HFFc6 (cell line): ENCODE measurements at regions not wholly inside any gene's neighbourhood (a gene's known extent, or its start where the extent isn't known, plus 50 kb on each side); places are given as distances from the start of the nearest gene placed in this dataset.

Source experiments
- DNase-seq: peaks from one replicate; pipeline ENCODE4 v3.0.0-alpha.2; 2018
- H3K27ac Mint-ChIP-seq: 2 replicates; pipeline ENCODE4 v1.8.0; 2020; ENCODE audit warnings: mild to moderate bottlenecking, mixed read lengths
- H3K27me3 Mint-ChIP-seq: 2 replicates; pipeline ENCODE4 v1.8.0; 2021; ENCODE audit warnings: mild to moderate bottlenecking, moderate library complexity, mixed read lengths; ENCODE audit not compliant: insufficient read depth
- H3K36me3 Mint-ChIP-seq: 2 replicates; pipeline ENCODE4 v1.8.0; 2021; ENCODE audit warnings: low read depth, mixed read lengths
- H3K4me1 Mint-ChIP-seq: 2 replicates; pipeline ENCODE4 v1.8.0; 2020; ENCODE audit warnings: low read depth, mixed read lengths
- H3K4me3 Mint-ChIP-seq: 2 replicates; pipeline ENCODE4 v1.8.0; 2020; ENCODE audit warnings: mild to moderate bottlenecking, moderate library complexity, mixed read lengths
- H3K9me3 Mint-ChIP-seq: 2 replicates; pipeline ENCODE4 v1.8.0; 2020; ENCODE audit warnings: mild to moderate bottlenecking, mixed read lengths
- TF ChIP-seq, protein P1 (sequence below): fragments of 200-600 bp; sonication (generic); IDR thresholded peaks from 2 replicates; pipeline ENCODE4 v1.5.0; 2021; ENCODE audit warnings: antibody characterized with exemption, mild to moderate bottlenecking

DNA sequence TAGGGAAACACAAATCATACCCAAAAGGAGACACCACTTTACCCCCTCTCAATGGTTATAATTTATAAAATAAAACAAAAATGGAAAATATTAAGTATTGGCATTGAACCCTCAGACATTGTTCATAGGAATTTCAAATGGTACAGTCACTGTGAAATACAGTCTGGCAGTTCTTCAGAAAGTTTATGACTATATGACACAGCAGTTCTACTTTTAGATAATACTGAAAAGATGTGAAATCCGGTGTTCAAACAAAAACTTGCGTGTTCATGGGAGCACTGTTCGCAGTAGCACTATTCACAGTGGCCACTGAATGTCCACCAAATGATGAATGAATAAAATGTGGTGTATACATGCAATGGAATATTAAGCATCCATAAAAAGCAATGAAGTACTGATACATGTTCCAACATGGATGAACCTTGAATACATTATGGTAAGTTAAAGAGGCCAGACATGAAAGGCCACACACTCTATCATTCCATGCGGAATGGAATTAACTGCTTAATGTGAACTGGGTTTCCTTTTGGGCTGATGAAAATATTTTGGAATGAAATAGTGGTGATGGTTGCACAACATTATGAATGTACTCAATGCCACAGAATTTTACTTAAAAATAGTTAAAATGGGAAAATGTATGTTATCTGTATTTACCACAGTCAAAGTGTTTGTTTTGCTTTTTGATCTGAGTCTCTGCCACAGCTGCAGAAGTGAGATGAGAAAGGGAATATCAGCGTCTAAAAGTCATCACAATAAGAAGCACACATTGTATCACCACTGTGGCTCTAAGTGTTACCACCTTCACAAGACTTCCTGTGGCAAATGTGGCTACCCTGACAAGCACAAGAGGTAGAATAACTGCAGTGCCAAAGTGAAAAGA, 864.6 kb downstream of the SUCLG1 start:
- no peaks in the 10 kb centered on the region for H3K27me3 Mint-ChIP-seq
- H3K9me3 Mint-ChIP-seq: peaks cover 14% of the 10 kb centered on the region
- no peak for DNase-seq
- no peaks in the 10 kb centered on the region for H3K36me3 Mint-ChIP-seq
- H3K4me3 Mint-ChIP-seq: no peak overlapping the region
- no peak overlapping the region for H3K27ac Mint-ChIP-seq
- H3K4me1 Mint-ChIP-seq: no peaks in the 10 kb centered on the region
- TF ChIP-seq, protein P1, sequence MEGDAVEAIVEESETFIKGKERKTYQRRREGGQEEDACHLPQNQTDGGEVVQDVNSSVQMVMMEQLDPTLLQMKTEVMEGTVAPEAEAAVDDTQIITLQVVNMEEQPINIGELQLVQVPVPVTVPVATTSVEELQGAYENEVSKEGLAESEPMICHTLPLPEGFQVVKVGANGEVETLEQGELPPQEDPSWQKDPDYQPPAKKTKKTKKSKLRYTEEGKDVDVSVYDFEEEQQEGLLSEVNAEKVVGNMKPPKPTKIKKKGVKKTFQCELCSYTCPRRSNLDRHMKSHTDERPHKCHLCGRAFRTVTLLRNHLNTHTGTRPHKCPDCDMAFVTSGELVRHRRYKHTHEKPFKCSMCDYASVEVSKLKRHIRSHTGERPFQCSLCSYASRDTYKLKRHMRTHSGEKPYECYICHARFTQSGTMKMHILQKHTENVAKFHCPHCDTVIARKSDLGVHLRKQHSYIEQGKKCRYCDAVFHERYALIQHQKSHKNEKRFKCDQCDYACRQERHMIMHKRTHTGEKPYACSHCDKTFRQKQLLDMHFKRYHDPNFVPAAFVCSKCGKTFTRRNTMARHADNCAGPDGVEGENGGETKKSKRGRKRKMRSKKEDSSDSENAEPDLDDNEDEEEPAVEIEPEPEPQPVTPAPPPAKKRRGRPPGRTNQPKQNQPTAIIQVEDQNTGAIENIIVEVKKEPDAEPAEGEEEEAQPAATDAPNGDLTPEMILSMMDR: no peak

DNA sequence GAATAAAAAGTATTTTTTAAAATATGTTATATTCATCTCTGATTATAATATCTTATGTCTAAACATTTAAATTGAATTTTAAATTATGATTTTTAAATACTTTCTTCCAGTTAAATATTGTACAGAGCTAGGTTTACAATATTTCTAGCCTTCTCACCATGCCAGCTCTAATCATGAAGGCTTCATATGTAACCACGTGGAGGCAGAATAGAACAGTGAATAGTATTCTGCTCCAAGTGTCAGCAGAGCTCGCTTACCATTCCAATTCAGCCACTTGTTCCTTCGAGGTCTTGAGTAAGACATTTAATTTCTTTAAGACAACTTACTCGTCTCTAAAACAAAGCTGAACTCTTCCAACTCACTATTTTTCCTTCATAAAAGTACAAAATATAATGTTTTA, 871.8 kb downstream of the SUCLG1 start:
- TF ChIP-seq, protein P1: no peak
- Mint-ChIP-seq H3K27ac (no peak overlapping the region), H3K27me3 (no peaks in the 10 kb centered on the region), H3K36me3 (no peaks in the 10 kb centered on the region; the same call in none of the 2 replicates), H3K4me1 (no peaks in the 10 kb centered on the region), H3K9me3 (peaks cover 21% of the 10 kb centered on the region), H3K4me3 (no peak overlapping the region)
- no peak for DNase-seq

DNA sequence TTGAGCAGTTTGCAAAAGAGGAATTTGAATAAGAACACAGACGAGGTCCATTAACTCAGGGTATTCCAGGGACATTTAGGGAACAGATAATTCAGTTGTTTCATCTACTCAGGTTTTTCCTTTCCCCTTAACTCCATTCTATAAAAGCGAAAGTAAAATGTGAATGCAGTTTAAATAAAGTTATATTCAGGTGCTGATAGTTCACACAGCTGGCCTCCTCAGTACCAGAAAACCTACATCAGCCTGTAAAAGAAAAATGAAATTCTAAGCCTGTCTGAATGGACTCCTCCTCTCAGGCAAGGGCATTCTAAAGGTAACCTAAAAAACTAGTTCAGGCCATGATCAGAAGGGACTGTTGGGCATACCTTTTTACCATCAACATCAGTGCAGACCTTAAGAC, 873.8 kb downstream of the SUCLG1 start:
- H3K9me3 Mint-ChIP-seq: peaks cover 32% of the 10 kb centered on the region
- no peak overlapping the region for H3K4me3 Mint-ChIP-seq
- peak overlapping the region; percentile 33; the same call in 1 of the 2 replicates for H3K27ac Mint-ChIP-seq
- no peaks in the 10 kb centered on the region; the same call in none of the 2 replicates for H3K36me3 Mint-ChIP-seq
- H3K4me1 Mint-ChIP-seq: no peaks in the 10 kb centered on the region
- DNase-seq: no peak
- H3K27me3 Mint-ChIP-seq: no peaks in the 10 kb centered on the region
- TF ChIP-seq, protein P1: no peak

DNA sequence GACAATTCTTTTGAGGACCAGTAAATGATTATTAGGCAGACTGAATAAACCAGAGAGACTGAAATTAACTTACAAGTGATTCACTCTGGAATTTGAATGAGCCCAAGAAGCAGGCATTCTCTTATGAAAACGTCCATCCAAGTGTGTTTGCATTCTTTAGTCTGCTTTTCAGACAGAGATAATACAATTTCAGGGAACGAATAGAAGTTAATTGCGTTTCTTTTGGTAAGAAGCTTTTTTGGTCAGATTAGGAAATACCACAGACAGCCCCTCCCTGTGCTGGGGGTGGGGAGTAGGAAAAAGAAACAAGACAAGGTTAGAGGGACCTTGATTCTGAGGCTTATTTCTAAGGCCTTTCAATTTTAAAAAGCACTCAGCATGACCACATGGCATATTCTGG, 874.4 kb downstream of the SUCLG1 start:
- no peaks in the 10 kb centered on the region for H3K27me3 Mint-ChIP-seq
- H3K9me3 Mint-ChIP-seq: peaks cover 32% of the 10 kb centered on the region
- no peaks in the 10 kb centered on the region; the same call in none of the 2 replicates for H3K36me3 Mint-ChIP-seq
- no peak overlapping the region for H3K4me3 Mint-ChIP-seq
- TF ChIP-seq, protein P1: no peak
- H3K27ac Mint-ChIP-seq: no peak overlapping the region
- no peak for DNase-seq
- H3K4me1 Mint-ChIP-seq: no peaks in the 10 kb centered on the region

DNA sequence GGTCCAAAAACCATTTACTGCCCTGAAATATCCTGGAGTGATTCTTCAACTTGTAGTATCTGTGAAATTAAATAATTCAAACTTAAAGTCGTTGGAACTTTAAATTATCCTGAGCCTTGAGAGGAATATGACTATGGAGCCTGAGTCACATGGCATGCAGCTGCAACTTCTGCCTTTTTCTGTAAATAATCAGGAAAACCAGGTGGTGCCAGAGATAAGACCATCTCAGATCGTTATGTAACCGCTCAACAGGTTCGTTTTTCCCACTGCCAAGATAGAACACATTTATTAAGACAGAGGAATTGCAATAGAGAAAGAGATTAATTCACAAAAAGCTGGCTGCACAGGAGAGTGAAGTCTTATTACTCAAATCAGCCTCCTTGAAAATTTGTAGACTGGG, 876.5 kb downstream of the SUCLG1 start:
- Mint-ChIP-seq H3K4me3 (no peak overlapping the region), H3K36me3 (no peaks in the 10 kb centered on the region; the same call in 1 of the 2 replicates), H3K27ac (no peak overlapping the region), H3K27me3 (no peaks in the 10 kb centered on the region), H3K4me1 (no peaks in the 10 kb centered on the region), H3K9me3 (peaks cover 23% of the 10 kb centered on the region)
- TF ChIP-seq, protein P1: no peak
- DNase-seq: no peak
